Transverse colon (tissue), 4 donors: ENCODE measurements at regions not wholly inside any gene's neighbourhood (a gene's known extent, or its start where the extent isn't known, plus 50 kb on each side); places are given as distances from the start of the nearest gene placed in this dataset.

ENCODE experiments used
- CTCF ChIP-seq, 5 experiments: fragments of 200-600 bp in 3 of 5; fragments of 450-650 bp in 2 of 5; sonication (generic) in 3 of 5; IDR thresholded peaks; 1 replicate in 2 of 5; 2 replicates in 3 of 5; pipeline ENCODE4 v1.5.1; 2016 to 2017; ENCODE audit warnings: antibody characterized with exemption in 5 of 5, inconsistent platforms in 3 of 5, mild to moderate bottlenecking in 2 of 5, moderate library complexity in 1 of 5
- EP300 ChIP-seq: sonication (generic); formaldehyde crosslinking; IDR thresholded peaks from one replicate; pipeline ENCODE4 v1.6.1; 2017; ENCODE audit warnings: antibody characterized with exemption, low read depth
- POLR2A ChIP-seq: fragments of 450-650 bp; IDR thresholded peaks from one replicate; pipeline ENCODE4 v1.6.1; 2016; ENCODE audit warnings: antibody characterized with exemption, mild to moderate bottlenecking, moderate library complexity
- POLR2AphosphoS5 ChIP-seq, 3 donors: sonication (generic); formaldehyde crosslinking; IDR thresholded peaks; one replicate each; pipeline ENCODE4 v1.6.1; 2016; ENCODE audit warnings: antibody characterized with exemption in 3 of 3

- TF ChIP-seq CTCF (IDR thresholded peaks at IDR 0.05) (no peak), POLR2AphosphoS5 (IDR thresholded peaks at IDR 0.05) (no peak), POLR2A (no peak), EP300 (no peak)
These were observed 473.3 kb downstream of the OTOL1 start for GRCh38 chr3:161969867-161970266.
